HG03354 (cell line): ENCODE measurements at regions not wholly inside any gene's neighbourhood (a gene's known extent, or its start where the extent isn't known, plus 50 kb on each side); places are given as distances from the start of the nearest gene placed in this dataset.
"Not testable (repeated sequence)": the region's sequence is repeated elsewhere in the genome, so short reads cannot be mapped to it uniquely, and the experiment has no call there.

Source experiments
- ATAC-seq: cut with Tn5 transposase; IDR thresholded peaks from one replicate; pipeline ENCODE4 v1.9.1; 2021; ENCODE audit warnings: mild to moderate bottlenecking; ENCODE audit not compliant: unreplicated experiment, poor library complexity, severe bottlenecking

- no peak for ATAC-seq
These were observed 1097.5 kb upstream of the SLC39A10 start for GRCh38 chr2:194559523-194559922.

- no peak for ATAC-seq
These were observed 1099.0 kb upstream of the SLC39A10 start for GRCh38 chr2:194557993-194558392.

GRCh38 chr2:194556629-194557028 lies 1100.4 kb upstream of the SLC39A10 start:
- ATAC-seq: no peak

GRCh38 chr2:194553980-194554379 lies 1103.0 kb upstream of the SLC39A10 start:
- no peak for ATAC-seq

GRCh38 chr2:194550702-194551101 lies 1106.3 kb upstream of the SLC39A10 start:
- no peak for ATAC-seq

GRCh38 chr2:194549387-194549786 lies 1107.6 kb upstream of the SLC39A10 start:
- ATAC-seq: no peak

GRCh38 chr2:194545978-194546377 lies 1111.0 kb upstream of the SLC39A10 start:
- no peak for ATAC-seq

GRCh38 chr2:194539425-194539824 lies 1117.6 kb upstream of the SLC39A10 start:
- no peak for ATAC-seq

GRCh38 chr2:194526121-194526520 lies 1130.9 kb upstream of the SLC39A10 start:
- ATAC-seq: no peak

- no peak for ATAC-seq
These were observed 1142.7 kb upstream of the SLC39A10 start for GRCh38 chr2:194514281-194514680.

GRCh38 chr2:194511070-194511469 lies 1146.0 kb upstream of the SLC39A10 start:
- not testable (repeated sequence) for ATAC-seq

- ATAC-seq: not testable (repeated sequence)
These were observed 1152.2 kb upstream of the SLC39A10 start for GRCh38 chr2:194504876-194505275.

- no peak for ATAC-seq
These were observed 1162.0 kb upstream of the SLC39A10 start for GRCh38 chr2:194495046-194495445.

- no peak for ATAC-seq
These were observed 1162.6 kb upstream of the SLC39A10 start for GRCh38 chr2:194494401-194494800.

GRCh38 chr2:194491409-194492115 lies 1165.5 kb upstream of the SLC39A10 start:
- no peak for ATAC-seq

- ATAC-seq: no peak
These were observed 1170.7 kb upstream of the SLC39A10 start for GRCh38 chr2:194486326-194486725.

- ATAC-seq: no peak
These were observed 1174.0 kb upstream of the SLC39A10 start for GRCh38 chr2:194483041-194483440.

- no peak for ATAC-seq
These were observed 1191.4 kb upstream of the SLC39A10 start for GRCh38 chr2:194465641-194466040.

- ATAC-seq: no peak
These were observed 1191.9 kb upstream of the SLC39A10 start for GRCh38 chr2:194464964-194465638.

- not testable (repeated sequence) for ATAC-seq
These were observed 1194.1 kb upstream of the SLC39A10 start for GRCh38 chr2:194462883-194463282.

- no peak for ATAC-seq
These were observed 1201.7 kb upstream of the SLC39A10 start for GRCh38 chr2:194455358-194455757.
